K562 (cell line): ENCODE measurements at regions not wholly inside any gene's neighbourhood (a gene's known extent, or its start where the extent isn't known, plus 50 kb on each side); places are given as distances from the start of the nearest gene placed in this dataset.

Source experiments
- ATAC-seq: fragments of 200-7000 bp; cut with Tn5 transposase; 3 replicates; pipeline ENCODE4 v1.9.1; 2020; ENCODE audit warnings: moderate library complexity
- BruUV-seq: library from RNA; stranded (reverse); fragments of 400-500 nt; replicated peaks from 2 replicates; lab custom pipeline; 2021; lab: Mats Ljungman, UMichigan
- CTCF ChIA-PET: fragments of 300-600 bp; formaldehyde crosslinking; extraction: SDS; loops from one replicate; lab custom pipeline; 2021; ENCODE audit warnings: low intra/inter-chr PET ratio; lab: Yijun Ruan, JAX
- POLR2A ChIA-PET: fragments of 300-600, 350-650 bp; sonication (Branson Sonifier 250); formaldehyde crosslinking; extraction: SDS; loops from one replicate; lab custom pipeline; 2021; ENCODE audit warnings: antibody characterized with exemption, inconsistent platforms; lab: Yijun Ruan, JAX
- DNase-seq, 4 experiments: peaks; one replicate each; pipeline versions ENCODE4 v3.0.0 to v3.0.0-alpha.2; 2011 to 2018; ENCODE audit warnings: low spot score in 3 of 4, mixed read lengths in 3 of 4; ENCODE audit errors: extremely low read depth in 1 of 4
- FAIRE-seq: peaks from 2 replicates; lab custom pipeline; 2011; peaks lifted over from hg19 to GRCh38; lab: Jason Lieb, UNC
- H2AFZ ChIP-seq: 2 replicates; pipeline ENCODE4 v1.6.0; 2011; ENCODE audit warnings: low read depth, low read length, control low read depth, inconsistent platforms
- H3K27ac ChIP-seq: fragments of 200-600 bp; 3 replicates; pipeline ENCODE4 v1.8.0; 2011; ENCODE audit warnings: low read depth, mild to moderate bottlenecking, control low read depth, inconsistent platforms, low read length, moderate library complexity, mixed read lengths; ENCODE audit errors: extremely low read depth
- H3K27me3 ChIP-seq, 2 experiments: fragments of 300-600 bp in 1 of 2; 2 replicates in 1 of 2; 3 replicates in 1 of 2; pipeline versions ENCODE4 v1.6.0 to v1.8.0; 2011; ENCODE audit warnings: inconsistent platforms in 2 of 2, low read length in 2 of 2, mild to moderate bottlenecking in 1 of 2, mixed read lengths in 1 of 2, moderate library complexity in 1 of 2; ENCODE audit not compliant: control insufficient read depth in 2 of 2, insufficient read depth in 2 of 2
- H3K36me3 ChIP-seq: fragments of 300-600 bp; 3 replicates; pipeline ENCODE4 v1.8.0; 2011; ENCODE audit warnings: mild to moderate bottlenecking, low read length, inconsistent platforms; ENCODE audit not compliant: control insufficient read depth, insufficient read depth
- H3K4me1 ChIP-seq, 2 experiments: fragments of 200-600 bp in 1 of 2; replicated peaks in 1 of 2; 2 replicates in 1 of 2; 3 replicates in 1 of 2; pipeline versions ENCODE4 v1.5.1 to v1.8.0; 2011; ENCODE audit warnings: inconsistent platforms in 2 of 2, low read length in 2 of 2, mild to moderate bottlenecking in 1 of 2, mixed read lengths in 1 of 2, moderate library complexity in 1 of 2; ENCODE audit not compliant: control insufficient read depth in 2 of 2, insufficient read depth in 2 of 2
- H3K4me2 ChIP-seq: 2 replicates; pipeline ENCODE4 v1.6.1; 2011; ENCODE audit warnings: low read length, control low read depth, inconsistent platforms, mixed read lengths; ENCODE audit not compliant: insufficient read depth
- H3K4me3 ChIP-seq: fragments of 200-600 bp; sonication (generic), shearing (Covaris generic); 2 replicates; pipeline ENCODE4 v1.5.1; 2016; ENCODE audit warnings: control low read depth, inconsistent platforms
- H3K79me2 ChIP-seq: fragments of 200-600 bp; 3 replicates; pipeline ENCODE4 v1.8.0; 2011; ENCODE audit warnings: low read length, inconsistent platforms; ENCODE audit not compliant: control insufficient read depth, insufficient read depth
- H3K9ac ChIP-seq, 2 experiments: 2 replicates each; pipeline versions ENCODE4 v1.6.0 to v1.6.1; 2011; ENCODE audit warnings: low read depth in 2 of 2, low read length in 2 of 2, control low read depth in 1 of 2, inconsistent platforms in 1 of 2, mild to moderate bottlenecking in 1 of 2, mixed read lengths in 1 of 2; ENCODE audit not compliant: insufficient read depth in 1 of 2
- H3K9me1 ChIP-seq: one replicate; pipeline ENCODE4 v1.6.0; 2011; ENCODE audit warnings: inconsistent platforms, mild to moderate bottlenecking, low read length, moderate library complexity; ENCODE audit not compliant: control insufficient read depth, insufficient read depth
- H3K9me3 ChIP-seq: replicated peaks from 2 replicates; pipeline ENCODE4 v1.5.1; 2011; ENCODE audit warnings: low read depth, low read length, inconsistent platforms; ENCODE audit not compliant: control insufficient read depth, insufficient read depth
- H4K20me1 ChIP-seq: replicated peaks from 2 replicates; pipeline ENCODE4 v1.6.1; 2011; ENCODE audit warnings: low read length, inconsistent platforms, mixed read lengths; ENCODE audit not compliant: control insufficient read depth, insufficient read depth
- BRD4 ChIP-seq: fragments of 200-600 bp; sonication (generic); IDR thresholded peaks from 2 replicates; pipeline ENCODE4 v1.6.1; 2017; ENCODE audit warnings: inconsistent platforms
- CBX1 ChIP-seq: sonication (generic); IDR thresholded peaks from 2 replicates; pipeline ENCODE4 v1.6.1; 2016; ENCODE audit warnings: antibody characterized with exemption, low read depth, mild to moderate bottlenecking
- EHMT2 ChIP-seq: fragments of 450-650 bp; IDR thresholded peaks from 2 replicates; pipeline ENCODE4 v1.6.1; 2018; ENCODE audit warnings: antibody characterized with exemption
- EP300 ChIP-seq: IDR thresholded peaks from 2 replicates; pipeline ENCODE4 v1.6.1; 2012; ENCODE audit warnings: low read length, improper control_type of control experiment
- HMGN3 ChIP-seq: IDR thresholded peaks from 2 replicates; pipeline ENCODE4 v1.6.1; 2011; ENCODE audit warnings: borderline replicate concordance, low read depth, mild to moderate bottlenecking, mixed read lengths, low read length; ENCODE audit not compliant: insufficient read length; ENCODE audit errors: extremely low read depth
- ZNF121 ChIP-seq: sonication (generic); formaldehyde crosslinking; conservative IDR thresholded peaks from 2 replicates; pipeline ENCODE4 v1.8.0; 2022; ENCODE audit warnings: missing genetic modification reagents
- WGBS: fragments of 100-300 bp; shearing (Covaris generic); methylation state at CpG from one replicate; pipeline ENCODE4 v1.1.6; 2016; ENCODE audit warnings: low coverage, mixed read lengths; ENCODE audit not compliant: insufficient coverage; ENCODE audit errors: missing lambda C conversion rate; 5-methylcytosine and 5-hydroxymethylcytosine counted together
- in situ Hi-C: fragments of 300-500 bp; cut with MboI; formaldehyde crosslinking; loops from 4 replicates; pipeline ENCODE4 v1.15.0; 2018; ENCODE audit warnings: inconsistent platforms, mixed read lengths
- intact Hi-C: fragments of 100-400 bp; cut with micrococcal nuclease; formaldehyde crosslinking; loops from 2 replicates; pipeline ENCODE4 v1.14.2; 2022

DNA sequence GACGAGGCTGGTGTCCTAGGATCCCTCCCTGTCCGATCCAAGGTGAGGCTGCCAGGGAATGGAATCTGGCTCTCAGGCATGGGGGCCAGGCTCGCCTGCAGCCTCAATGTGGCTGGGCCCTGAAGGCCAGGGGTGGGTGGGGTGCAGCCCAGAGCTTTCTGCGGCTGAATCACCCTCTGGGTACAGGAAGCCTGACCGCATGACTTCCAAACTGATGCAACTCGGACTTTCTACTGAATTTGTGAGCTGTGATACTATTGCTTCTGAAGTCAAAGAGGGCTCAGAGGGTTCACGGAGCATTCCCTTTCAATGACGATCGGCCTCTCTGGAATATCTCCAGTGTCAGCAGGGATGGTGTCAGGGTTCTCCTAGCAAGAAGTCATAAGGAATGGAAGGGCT is 123.7 kb downstream of the METRNL start:
- Histone ChIP-seq H4K20me1 (no peaks in the 10 kb centered on the region), H3K4me3 (no peak overlapping the region), H2AFZ (no peak overlapping the region), H3K27ac (no peak overlapping the region), H3K4me1 (peaks cover 0 to 11% of the 10 kb centered on the region in 2 experiments; a peak in 2 of 5 replicates), H3K79me2 (no peaks in the 10 kb centered on the region), H3K27me3 (peaks cover 8 to 30% of the 10 kb centered on the region in 2 experiments; a peak in 4 of 5 replicates), H3K36me3 (no peaks in the 10 kb centered on the region), H3K9me3 (peaks cover 9% of the 10 kb centered on the region), H3K9ac (no peak overlapping the region), H3K9me1 (no peaks in the 10 kb centered on the region), H3K4me2 (no peak overlapping the region)
- intact Hi-C loops (no loop called here), in situ Hi-C loops (no loop called here)
- no peak for TF ChIP-seq ZNF121 (CRISPR knock-in tag)
- TF ChIP-seq CBX1 = no peak
- no peak for TF ChIP-seq BRD4
- TF ChIP-seq EP300 = no peak
- no peak for TF ChIP-seq EHMT2
- no peak for TF ChIP-seq HMGN3
- ATAC-seq = no peak
- POLR2A ChIA-PET = interaction anchor here (0.6 kb wide), 1 partner anchor 898 kb away, joined by 3 read pairs; no protein-coding TSS in a partner anchor
- BruUV-seq = no TSS peak
- no peak for DNase-seq
- CTCF ChIA-PET = interaction anchor here (1.7 kb wide), 1 partner anchor 421 kb away, joined by 6 read pairs; no protein-coding TSS in a partner anchor
- WGBS = 15% methylated on average over 8 of the region's 9 CpGs
- no peak for FAIRE-seq
